ENCODE measurements at regions not wholly inside any gene's neighbourhood (a gene's known extent, or its start where the extent isn't known, plus 50 kb on each side); places are given as distances from the start of the nearest gene placed in this dataset.
"Not testable (repeated sequence)": the region's sequence is repeated elsewhere in the genome, so short reads cannot be mapped to it uniquely, and the experiment has no call there.

DNA sequence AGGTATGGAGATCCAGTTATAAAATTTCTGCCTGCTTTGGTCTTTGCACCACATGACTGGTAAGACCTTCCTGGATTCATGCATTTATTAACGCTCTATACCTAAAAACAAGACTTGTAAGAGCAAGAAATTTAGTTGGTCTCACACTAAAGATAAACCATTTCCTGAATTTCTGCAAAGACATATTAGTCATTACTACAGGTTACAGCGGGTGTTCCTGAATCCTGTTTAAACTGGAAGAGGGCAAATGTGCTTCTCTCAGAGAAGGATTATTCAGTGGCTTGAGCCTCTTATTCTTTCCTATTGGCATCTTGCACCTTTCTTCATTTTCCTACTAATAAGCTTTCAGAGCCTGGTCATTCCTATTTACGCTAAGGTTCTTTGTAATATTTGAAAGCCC is 397.6 kb upstream of the TENM3 start:
- DNase-seq (ENCODE audit: low read depth), result no peak

- no peak for DNase-seq (ENCODE audit: low read depth)
Observed at GRCh38 chr4:181846934-181847333, 396.3 kb upstream of the TENM3 start.

DNA sequence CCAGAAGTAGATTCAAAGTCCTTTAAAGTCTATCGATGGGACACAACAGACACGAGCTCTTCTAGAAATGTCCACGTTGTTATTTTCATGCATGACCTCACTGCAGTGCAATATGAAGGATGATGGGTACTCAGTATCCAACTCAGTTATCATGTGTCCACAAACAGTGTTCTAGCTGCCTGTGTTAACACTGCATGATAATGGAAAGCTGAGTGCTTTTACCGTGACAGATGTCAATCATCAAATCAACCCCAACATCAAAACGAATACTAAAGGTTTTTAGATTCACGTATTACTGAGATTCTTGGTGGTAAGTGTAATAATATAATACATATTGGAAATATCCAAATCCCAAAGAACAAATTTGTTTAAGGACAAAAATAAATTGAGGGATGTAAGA is 394.8 kb upstream of the TENM3 start:
- no peak for DNase-seq (ENCODE audit: low read depth)

- DNase-seq (ENCODE audit: low read depth), result no peak
Observed at GRCh38 chr4:181849472-181849871, 393.7 kb upstream of the TENM3 start.

DNA sequence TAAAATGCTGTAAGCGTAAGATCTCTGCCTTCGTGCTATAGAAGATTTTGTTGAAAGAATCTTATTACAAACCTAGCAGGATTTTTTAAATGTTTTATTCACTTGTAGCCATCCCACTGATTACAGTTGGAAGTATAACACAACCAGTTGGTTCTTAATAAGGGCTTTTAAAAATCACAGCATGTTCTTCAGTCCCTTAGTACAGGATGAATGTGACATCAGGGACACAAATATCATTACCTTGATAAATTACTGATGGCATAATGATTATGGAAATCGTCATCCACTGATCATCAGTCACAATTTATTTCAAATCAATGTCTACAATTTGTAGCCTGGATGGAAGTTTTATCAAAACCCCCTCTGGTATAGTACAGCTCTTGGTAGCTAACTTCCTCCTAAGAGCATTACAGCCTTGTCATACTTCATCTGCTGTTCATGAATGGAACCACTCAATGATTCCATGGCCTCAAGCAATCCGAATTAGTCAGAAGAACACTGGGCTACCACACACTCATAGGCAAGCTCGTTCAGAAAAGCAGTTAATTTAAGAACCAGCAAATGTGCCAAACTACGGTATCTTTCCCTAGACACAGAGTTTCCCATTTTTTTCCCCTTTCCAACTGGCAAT is 389.2 kb upstream of the TENM3 start:
- DNase-seq (ENCODE audit: low read depth), result peak; percentile 78

DNA sequence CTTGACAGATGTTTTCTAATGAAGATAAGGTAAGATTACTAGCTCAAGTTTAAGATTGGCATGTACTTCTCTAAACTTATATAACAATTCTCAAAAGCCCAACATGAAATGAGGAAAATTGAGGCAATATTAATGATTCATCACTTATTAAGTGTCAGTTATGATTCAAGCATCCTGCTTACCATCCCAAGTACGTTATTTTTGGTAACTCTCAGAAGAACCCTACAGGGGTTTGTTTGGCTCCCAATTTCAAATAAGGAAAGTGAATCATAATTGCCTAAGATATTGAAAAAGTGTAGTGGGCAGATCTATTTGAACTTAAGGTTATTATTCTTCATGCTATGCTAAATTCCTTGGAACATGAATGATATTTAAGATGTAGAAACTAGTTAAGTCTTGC is 387.9 kb upstream of the TENM3 start:
- DNase-seq (ENCODE audit: low read depth), result no peak

GRCh38 chr4:181857471-181857870 is 385.7 kb upstream of the TENM3 start:
- DNase-seq (ENCODE audit: low read depth), result not testable (repeated sequence)

DNA sequence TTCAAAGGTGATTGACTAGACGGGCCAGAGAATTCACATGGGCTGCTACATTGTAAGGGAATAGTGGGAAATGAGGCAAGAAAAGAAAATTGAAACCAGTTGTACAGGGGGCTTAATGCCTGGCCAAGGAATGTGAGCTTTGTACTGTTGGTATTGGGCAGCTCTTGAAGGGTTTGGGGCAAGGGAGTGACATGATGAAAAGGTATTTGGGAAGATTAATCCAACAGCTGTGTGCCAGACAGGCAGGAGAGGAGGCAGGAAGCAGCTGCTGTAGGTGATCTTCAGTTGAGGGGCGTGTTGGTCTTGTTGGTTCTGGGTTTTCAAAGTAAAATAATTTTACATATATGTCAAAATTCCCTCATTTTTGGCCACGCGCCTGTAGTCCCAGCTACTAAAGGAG is 384.5 kb upstream of the TENM3 start:
- DNase-seq (ENCODE audit: low read depth), result no peak

- no peak for DNase-seq (ENCODE audit: low read depth)
Observed at GRCh38 chr4:181859439-181859838, 383.8 kb upstream of the TENM3 start.

DNA sequence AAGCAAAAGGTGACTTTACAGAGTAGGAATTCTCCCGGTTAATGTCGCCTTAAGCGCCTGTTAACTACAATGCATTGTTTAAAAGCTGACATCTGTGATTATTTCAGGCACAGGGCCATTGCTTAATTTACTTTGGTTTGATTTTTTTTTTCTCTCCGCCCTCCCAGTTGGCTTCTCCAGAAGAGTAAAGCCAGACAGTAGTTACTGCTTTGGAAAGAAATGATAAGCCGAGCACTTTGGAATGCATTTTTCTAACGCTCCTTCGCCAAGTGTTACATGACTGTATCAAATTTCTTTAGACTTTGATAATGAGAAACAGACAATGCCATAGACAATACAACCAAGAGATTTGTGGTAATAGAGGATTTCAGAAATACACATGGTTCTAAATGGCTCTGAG is 383.0 kb upstream of the TENM3 start:
- no peak for DNase-seq (ENCODE audit: low read depth)

DNA sequence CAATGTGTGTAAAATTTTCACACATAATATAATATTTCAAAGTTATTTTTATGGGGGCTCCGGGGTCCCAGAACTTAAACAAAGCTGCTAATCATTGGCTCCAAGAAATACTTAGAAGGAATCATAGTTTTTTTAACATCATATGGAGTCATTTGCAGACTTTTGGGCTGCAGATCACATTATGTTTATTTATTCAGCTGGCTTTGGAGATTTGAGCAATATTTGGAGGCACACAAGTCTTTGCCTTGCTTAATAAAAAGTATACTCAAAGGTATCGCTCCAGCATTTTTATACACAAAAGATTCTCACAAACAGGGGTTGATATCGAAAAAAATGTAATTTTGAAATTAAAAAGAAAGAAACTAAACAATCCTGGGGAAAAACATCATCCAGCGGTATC is 382.5 kb upstream of the TENM3 start:
- no peak for DNase-seq (ENCODE audit: low read depth)

GRCh38 chr4:181863856-181864255 is 379.3 kb upstream of the TENM3 start:
- no peak for DNase-seq (ENCODE audit: low read depth)

GRCh38 chr4:181870326-181870725 is 372.9 kb upstream of the TENM3 start:
- DNase-seq (ENCODE audit: low read depth), result peak; percentile 48

DNA sequence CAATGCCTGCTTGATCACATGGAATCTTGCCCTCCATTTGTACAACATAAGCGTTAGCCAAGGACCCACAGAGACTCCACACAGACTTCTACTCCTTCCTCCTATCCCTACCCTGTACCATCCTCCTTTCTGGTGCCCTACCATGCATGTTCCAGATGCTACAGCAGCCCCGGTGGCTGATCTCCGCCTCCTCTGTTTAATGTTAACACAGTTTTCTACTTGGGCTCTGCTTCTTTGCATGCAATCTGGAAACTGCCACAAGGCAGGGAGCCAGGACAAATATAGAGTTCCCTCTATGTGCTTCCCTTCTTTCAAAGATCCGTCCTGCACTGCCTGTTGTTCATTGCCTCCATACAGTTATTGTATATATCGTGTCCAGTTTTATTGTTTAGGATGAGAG is 368.6 kb upstream of the TENM3 start:
- DNase-seq (ENCODE audit: low read depth), result no peak

DNA sequence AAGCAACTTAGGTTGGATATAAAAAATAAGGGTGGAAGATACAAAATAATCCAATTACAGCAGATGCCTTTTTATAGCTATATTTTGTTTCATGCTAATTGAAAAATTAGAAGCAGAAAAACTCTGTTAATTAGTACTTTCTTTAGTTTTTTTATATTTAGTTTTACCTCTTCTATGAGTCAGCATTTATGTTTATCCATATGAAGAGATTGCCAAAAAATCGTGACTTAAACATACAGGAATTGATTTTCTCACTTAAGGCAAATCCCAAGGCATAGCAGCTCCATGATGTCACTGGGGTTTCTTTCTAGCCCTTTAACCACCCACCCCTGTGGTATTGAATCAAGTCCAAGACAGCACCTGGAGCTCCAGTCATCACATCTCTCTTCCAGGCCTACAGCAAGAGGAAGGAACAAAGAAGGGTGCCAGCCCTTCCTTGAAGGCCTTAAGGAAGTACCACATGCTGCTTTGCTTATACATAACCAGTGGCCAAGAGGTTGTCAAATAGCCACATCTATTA is 365.8 kb upstream of the TENM3 start:
- peak; percentile 37 for DNase-seq (ENCODE audit: low read depth)

DNA sequence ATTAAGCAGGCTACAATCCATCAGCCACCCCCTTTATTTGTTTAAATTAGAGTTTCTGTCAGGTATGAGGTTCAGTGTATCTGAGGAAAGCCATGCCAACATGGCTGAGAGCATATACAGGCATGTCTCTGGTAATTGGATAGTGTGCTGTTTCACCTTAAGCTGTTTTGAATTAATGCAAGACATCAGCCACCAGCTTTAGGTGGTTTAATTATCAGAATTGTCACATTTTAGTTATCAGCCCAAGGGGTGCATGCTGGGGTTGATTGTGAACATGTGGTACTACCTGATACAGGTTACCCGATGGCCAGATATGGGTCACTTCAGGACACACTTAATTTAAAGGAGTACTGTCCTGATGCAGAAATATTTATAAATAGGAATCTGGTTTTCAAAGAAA is 353.2 kb upstream of the TENM3 start:
- DNase-seq (ENCODE audit: low read depth), result no peak

DNA sequence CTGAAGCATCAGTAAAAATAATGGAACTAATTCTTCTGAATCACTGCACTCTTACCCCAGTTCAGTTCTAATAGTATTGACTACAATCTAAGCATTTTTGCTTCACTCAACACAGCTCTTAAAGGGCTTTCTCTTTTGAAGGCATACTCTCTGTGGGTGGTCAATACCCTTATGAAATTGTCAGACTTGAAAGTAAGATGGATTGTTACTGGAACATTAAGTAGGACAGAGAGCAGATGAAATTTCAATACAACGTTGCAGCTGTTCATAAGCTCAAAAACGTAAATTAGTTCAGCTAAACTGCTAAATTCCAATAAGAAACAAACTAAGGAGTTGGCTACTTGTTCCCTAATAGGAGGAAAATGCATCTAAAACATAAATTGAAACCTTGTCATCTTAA is 352.3 kb upstream of the TENM3 start:
- DNase-seq (ENCODE audit: low read depth), result no peak

- no peak for DNase-seq (ENCODE audit: low read depth)
Observed at GRCh38 chr4:181896614-181897013, 346.6 kb upstream of the TENM3 start.

DNA sequence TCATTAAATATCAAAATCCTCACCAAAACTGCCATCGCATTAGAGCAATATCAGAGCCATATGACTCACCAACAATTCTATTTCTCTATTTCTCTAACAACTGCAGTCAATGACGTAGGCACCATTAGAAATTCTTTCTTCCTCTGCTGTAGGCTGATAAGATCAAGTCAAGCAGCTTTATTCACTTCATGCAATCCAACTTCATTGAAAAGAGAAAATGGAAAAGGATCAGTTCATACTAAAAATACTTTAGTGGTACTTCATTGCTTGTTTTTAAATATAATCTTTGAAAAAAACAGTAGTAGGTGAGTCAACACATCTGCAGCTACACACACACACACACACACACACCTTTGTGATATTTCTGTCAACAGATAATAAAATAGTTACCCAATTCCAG is 345.3 kb upstream of the TENM3 start:
- peak; percentile 68 for DNase-seq (ENCODE audit: low read depth)

DNA sequence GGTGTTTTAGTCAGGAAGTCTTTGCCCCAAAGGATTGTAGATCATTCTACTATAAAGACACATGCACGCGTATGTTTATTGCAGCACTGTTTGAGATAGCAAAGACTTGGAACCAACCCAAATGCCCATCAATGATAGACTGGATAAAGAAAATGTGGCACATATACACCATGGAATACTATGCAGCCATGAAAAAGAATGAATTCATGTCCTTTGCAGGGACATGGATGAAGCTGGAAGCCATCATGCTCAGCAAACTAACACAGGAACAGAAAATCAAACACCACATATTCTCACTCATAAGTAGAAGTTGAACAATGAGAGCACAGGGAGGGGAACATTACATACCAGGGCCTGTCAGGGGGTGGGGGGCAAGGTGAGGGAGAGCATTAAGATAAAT is 340.8 kb upstream of the TENM3 start:
- not testable (repeated sequence) for DNase-seq (ENCODE audit: low read depth)

DNA sequence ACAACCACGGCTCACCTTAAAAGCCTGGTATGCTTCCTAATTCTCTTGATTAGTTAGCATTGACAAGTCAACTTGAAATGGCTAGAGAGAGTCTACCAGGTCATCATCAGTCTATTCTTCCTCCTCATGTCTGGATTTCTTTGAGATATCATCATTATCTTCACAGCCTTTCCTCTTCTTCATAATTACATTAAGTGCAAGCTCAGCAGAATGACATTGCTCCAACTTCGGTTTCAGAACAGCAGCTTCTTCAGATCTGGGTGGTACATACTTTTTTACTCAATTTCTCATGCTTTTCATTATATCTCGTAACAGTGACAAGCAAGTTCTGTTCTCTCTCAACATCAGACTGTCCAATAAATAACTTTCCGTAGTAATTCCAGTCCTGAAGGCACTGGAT is 337.5 kb upstream of the TENM3 start:
- DNase-seq (ENCODE audit: low read depth), result no peak

- DNase-seq (ENCODE audit: low read depth), result no peak
Observed at GRCh38 chr4:181908168-181908567, 335.0 kb upstream of the TENM3 start.

- DNase-seq (ENCODE audit: low read depth), result no peak
Observed at GRCh38 chr4:181909368-181909767, 333.8 kb upstream of the TENM3 start.

GRCh38 chr4:181911420-181911819 is 331.8 kb upstream of the TENM3 start:
- no peak for DNase-seq (ENCODE audit: low read depth)
